ENCODE measurements at regions not wholly inside any gene's neighbourhood (a gene's known extent, or its start where the extent isn't known, plus 50 kb on each side); places are given as distances from the start of the nearest gene placed in this dataset.
"Not testable (repeated sequence)": the region's sequence is repeated elsewhere in the genome, so short reads cannot be mapped to it uniquely, and the experiment has no call there.

DNA sequence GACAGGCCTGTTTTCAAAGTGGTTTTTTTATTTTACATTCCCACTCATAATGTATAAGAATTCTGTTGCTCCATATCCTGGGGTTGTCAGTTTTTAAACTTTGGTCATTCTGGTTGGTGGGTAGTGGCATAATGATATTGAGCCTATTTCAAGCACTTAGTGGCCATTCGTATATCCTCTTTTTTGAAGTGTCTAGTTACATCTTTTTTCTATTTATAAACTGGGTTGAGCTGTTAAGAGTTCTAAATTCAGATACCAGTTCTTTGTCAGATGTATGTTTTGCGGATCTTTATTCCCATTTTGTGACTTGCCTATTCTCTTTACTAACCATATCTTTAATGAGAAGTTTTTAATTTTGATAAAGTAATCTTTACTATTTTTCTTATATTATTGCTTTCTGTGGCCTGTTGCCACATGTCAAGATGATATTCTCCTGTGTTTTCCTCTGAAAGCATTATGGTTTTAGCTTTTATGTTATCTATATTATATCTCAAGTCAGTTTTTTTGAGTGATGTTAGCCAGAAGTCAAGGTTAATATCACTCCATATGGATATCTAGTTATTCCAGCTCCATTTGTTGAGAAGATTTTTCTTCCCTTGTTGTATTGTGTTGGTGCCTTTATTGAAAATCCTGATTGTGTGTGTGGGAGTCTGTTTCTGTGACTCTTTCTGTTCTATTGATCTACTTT, 110.9 kb downstream of the FHIP1A start:
- H3K4me3 ChIP-seq (ENCODE audit: low read depth, low read length): no peak overlapping the region
- DNase-seq (ENCODE audit: low read depth): no peak
- TF ChIP-seq CTCF (IDR thresholded peaks at IDR 0.05; ENCODE audit: insufficient read depth, low read depth, low read length, missing control alignments): no peak

DNA sequence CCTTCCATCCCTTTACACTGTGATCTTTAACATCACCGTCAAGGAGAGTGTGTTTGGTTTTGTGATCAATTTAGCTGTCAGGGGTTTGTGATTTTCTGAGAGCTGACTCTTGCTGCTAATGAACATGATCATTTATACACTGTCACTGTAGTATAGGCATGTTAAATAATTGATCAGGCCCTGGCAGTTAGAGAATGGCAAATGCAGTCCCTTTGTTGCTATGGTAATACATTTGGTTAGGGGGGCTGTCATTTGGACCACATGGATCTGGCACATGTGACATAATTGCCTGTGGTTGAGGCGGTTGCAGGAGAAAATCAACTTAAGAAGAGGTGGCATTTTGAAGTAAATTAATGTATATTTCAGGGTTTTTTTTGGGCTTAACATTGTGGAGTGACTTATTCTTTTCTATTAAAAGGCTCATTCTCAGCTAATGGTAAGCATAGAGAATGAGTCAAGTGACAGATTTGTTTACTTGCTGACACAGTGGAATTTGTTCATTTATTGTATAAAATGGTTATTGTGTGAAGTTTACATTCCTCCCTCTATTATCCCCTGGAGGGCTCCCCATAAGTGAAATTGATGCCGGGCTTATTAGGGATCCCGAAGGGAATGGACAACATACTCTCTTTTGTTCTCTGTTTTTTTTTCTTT, 114.0 kb downstream of the FHIP1A start:
- DNase-seq (ENCODE audit: low read depth): no peak
- no peak overlapping the region for H3K4me3 ChIP-seq (ENCODE audit: low read depth, low read length)
- no peak for TF ChIP-seq CTCF (IDR thresholded peaks at IDR 0.05; ENCODE audit: insufficient read depth, low read depth, low read length, missing control alignments)

- no peak for DNase-seq (ENCODE audit: low read depth)
- H3K4me3 ChIP-seq (ENCODE audit: low read depth, low read length): no peak overlapping the region
- no peak for TF ChIP-seq CTCF (IDR thresholded peaks at IDR 0.05; ENCODE audit: insufficient read depth, low read depth, low read length, missing control alignments)
Measured at GRCh38 chr4:151524610-151525009, 115.6 kb downstream of the FHIP1A start.

- not testable (repeated sequence) for H3K4me3 ChIP-seq (ENCODE audit: low read depth, low read length); DNase-seq (ENCODE audit: low read depth)
Measured at GRCh38 chr4:151526489-151526888, 117.5 kb downstream of the FHIP1A start.

- no peak for DNase-seq (ENCODE audit: low read depth)
- H3K4me3 ChIP-seq (ENCODE audit: low read depth, low read length): no peak overlapping the region
- no peak for TF ChIP-seq CTCF (IDR thresholded peaks at IDR 0.05; ENCODE audit: insufficient read depth, low read depth, low read length, missing control alignments)
Measured at GRCh38 chr4:151527699-151528098, 118.7 kb downstream of the FHIP1A start.

- no peak for TF ChIP-seq CTCF (IDR thresholded peaks at IDR 0.05; ENCODE audit: insufficient read depth, low read depth, low read length, missing control alignments)
- no peak for DNase-seq (ENCODE audit: low read depth)
- no peak overlapping the region for H3K4me3 ChIP-seq (ENCODE audit: low read depth, low read length)
Measured at GRCh38 chr4:151529187-151529586, 120.2 kb downstream of the FHIP1A start.

- no peak for DNase-seq (ENCODE audit: low read depth)
- no peak for TF ChIP-seq CTCF (IDR thresholded peaks at IDR 0.05; ENCODE audit: insufficient read depth, low read depth, low read length, missing control alignments)
- no peak overlapping the region for H3K4me3 ChIP-seq (ENCODE audit: low read depth, low read length)
Measured at GRCh38 chr4:151530230-151530629, 121.3 kb downstream of the FHIP1A start.
